HG03025 (cell line): ENCODE measurements at regions not wholly inside any gene's neighbourhood (a gene's known extent, or its start where the extent isn't known, plus 50 kb on each side); places are given as distances from the start of the nearest gene placed in this dataset.

Source experiments
- ATAC-seq: cut with Tn5 transposase; IDR thresholded peaks from one replicate; pipeline ENCODE4 v1.9.1; 2021; ENCODE audit warnings: mild to moderate bottlenecking, moderate library complexity; ENCODE audit not compliant: unreplicated experiment, low FRiP score

GRCh38 chrX:39631276-39632229 lies 466.2 kb downstream of the BCOR start:
- ATAC-seq: no peak

GRCh38 chrX:39633293-39633692 lies 464.5 kb downstream of the BCOR start:
- ATAC-seq: no peak

GRCh38 chrX:39636481-39636880 lies 461.3 kb downstream of the BCOR start:
- ATAC-seq: no peak

GRCh38 chrX:39638526-39638925 lies 459.2 kb downstream of the BCOR start:
- ATAC-seq: no peak

- no peak for ATAC-seq
These were observed 457.9 kb downstream of the BCOR start for GRCh38 chrX:39639871-39640270.

- no peak for ATAC-seq
These were observed 456.9 kb downstream of the BCOR start for GRCh38 chrX:39640866-39641265.

- no peak for ATAC-seq
These were observed 455.7 kb downstream of the BCOR start for GRCh38 chrX:39642071-39642470.

- ATAC-seq: no peak
These were observed 454.2 kb downstream of the BCOR start for GRCh38 chrX:39643550-39643949.

- no peak for ATAC-seq
These were observed 452.4 kb downstream of the BCOR start for GRCh38 chrX:39645178-39645895.

- no peak for ATAC-seq
These were observed 449.1 kb downstream of the BCOR start for GRCh38 chrX:39648548-39649254.

GRCh38 chrX:39650768-39651347 lies 446.9 kb downstream of the BCOR start:
- ATAC-seq: no peak

GRCh38 chrX:39652336-39652735 lies 445.4 kb downstream of the BCOR start:
- no peak for ATAC-seq

GRCh38 chrX:39653691-39654090 lies 444.1 kb downstream of the BCOR start:
- ATAC-seq: no peak

- ATAC-seq: no peak
These were observed 443.4 kb downstream of the BCOR start for GRCh38 chrX:39654183-39654925.

- ATAC-seq: no peak
These were observed 442.8 kb downstream of the BCOR start for GRCh38 chrX:39654952-39655351.

- no peak for ATAC-seq
These were observed 436.4 kb downstream of the BCOR start for GRCh38 chrX:39661116-39661907.

- ATAC-seq: no peak
These were observed 431.8 kb downstream of the BCOR start for GRCh38 chrX:39665830-39666518.

GRCh38 chrX:39667191-39667590 lies 430.6 kb downstream of the BCOR start:
- no peak for ATAC-seq
